Activated CD4-positive, CD25-positive, alpha-beta regulatory T cell treated with anti-CD3 and anti-CD28 coated beads, Interleukin-2, amount 50 U/mL, for 72 hours (primary cell): ENCODE measurements at regions not wholly inside any gene's neighbourhood (a gene's known extent, or its start where the extent isn't known, plus 50 kb on each side); places are given as distances from the start of the nearest gene placed in this dataset.

Experiments
- DNase-seq: peaks from one replicate; pipeline ENCODE4 v3.0.0; 2021

GRCh38 chr13:40179445-40180281, 486.8 kb downstream of the FOXO1 start:
- DNase-seq, result no peak

GRCh38 chr13:40180776-40181175, 485.7 kb downstream of the FOXO1 start:
- no peak for DNase-seq

GRCh38 chr13:40181203-40181845, 485.1 kb downstream of the FOXO1 start:
- no peak for DNase-seq

- DNase-seq, result no peak
Observed at GRCh38 chr13:40182591-40182990, 483.9 kb downstream of the FOXO1 start.

- no peak for DNase-seq
Observed at GRCh38 chr13:40185414-40185813, 481.0 kb downstream of the FOXO1 start.

- no peak for DNase-seq
Observed at GRCh38 chr13:40186041-40186440, 480.4 kb downstream of the FOXO1 start.

DNA sequence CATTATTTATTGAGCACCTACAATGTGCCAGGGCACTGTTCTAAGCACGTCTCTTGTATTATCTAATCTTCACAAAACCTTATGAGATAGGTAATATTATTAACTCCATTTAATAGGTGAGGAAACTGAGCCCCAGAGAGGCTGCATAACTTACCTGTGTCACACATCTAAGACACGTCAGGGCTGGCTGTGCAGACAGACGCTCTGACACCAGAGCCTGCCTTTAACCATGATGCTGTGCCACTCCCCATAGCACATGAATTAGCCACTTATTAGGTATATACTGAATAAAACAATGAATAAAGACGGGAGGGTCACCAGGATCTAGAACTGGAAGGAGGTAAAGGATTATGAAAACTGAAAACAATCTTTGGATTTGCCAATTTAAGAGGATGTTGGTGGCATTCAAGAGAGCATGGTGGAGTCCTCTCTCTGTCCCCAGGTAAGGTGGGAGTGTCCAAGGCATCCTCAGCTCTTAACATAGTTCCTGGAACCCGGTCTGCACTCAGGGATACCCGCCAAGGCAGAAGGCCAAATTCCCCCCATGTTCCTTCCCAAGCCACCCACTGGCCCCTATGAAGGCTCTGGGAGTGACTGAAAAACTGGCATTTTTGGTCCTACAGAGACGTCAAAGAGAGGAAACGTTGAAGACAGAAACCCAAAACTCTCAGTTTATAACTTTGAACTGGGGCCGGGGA, 479.7 kb downstream of the FOXO1 start:
- DNase-seq, result peak; percentile 44

DNA sequence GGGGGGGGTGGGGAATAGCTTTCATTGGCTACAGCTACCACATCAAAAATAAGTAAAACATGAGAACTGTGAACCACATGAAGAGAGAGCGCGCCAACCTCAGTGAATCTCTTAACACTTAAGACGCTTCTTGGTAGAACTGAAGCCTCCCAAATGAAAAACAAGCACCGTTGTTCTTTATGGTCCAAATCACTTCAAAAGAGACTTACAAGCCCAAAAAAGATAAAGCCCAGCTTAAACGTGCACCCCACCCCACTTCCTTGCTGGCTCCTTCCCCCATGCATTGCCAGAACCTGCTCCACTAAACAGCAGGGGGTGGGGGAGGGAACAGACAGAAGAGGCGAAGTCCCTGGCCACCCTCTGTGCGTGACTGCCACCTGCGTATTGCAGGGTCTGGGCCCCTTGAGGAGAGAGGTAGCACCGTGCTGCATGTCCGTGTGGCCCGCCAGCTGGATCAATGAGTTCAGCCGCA, 479.1 kb downstream of the FOXO1 start:
- peak; percentile 59 for DNase-seq

DNA sequence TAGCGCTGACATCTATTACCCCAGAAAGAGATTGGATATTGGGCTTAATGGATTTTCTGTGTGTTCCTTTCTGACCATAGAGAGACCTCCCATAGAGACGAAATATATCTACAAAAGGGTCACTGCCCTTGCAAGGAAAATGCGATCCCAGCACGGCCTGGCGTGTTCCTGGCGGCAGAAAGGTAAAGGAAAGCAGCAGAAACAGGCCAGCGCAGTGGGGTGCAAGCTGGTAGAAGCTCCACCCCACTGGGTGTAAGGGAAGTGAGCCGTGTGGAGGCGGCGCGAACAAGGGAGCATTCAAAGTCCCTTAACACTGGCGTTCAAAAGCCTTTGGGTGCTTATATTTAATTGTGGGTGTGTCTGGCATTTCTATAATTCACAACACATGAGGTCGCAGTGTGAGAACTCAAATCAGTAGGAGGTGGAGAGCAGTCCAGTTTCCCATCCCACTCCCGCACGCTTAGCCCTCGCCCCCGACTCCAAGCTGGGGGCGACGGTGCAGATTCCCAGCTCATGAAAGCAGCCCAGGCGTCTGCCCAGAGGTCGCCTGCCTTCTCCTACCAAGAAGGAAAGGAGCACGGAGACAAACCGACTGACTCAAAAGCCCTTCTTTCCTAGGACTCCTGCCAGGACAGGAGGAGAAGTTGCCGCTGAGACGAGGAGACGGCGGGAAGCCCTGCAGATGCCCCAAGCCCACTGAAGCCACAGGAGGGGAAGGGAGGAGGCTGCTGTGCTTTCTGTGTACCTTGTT, 478.4 kb downstream of the FOXO1 start:
- peak; percentile 66 for DNase-seq

GRCh38 chr13:40189426-40189825, 477.0 kb downstream of the FOXO1 start:
- DNase-seq, result no peak

DNA sequence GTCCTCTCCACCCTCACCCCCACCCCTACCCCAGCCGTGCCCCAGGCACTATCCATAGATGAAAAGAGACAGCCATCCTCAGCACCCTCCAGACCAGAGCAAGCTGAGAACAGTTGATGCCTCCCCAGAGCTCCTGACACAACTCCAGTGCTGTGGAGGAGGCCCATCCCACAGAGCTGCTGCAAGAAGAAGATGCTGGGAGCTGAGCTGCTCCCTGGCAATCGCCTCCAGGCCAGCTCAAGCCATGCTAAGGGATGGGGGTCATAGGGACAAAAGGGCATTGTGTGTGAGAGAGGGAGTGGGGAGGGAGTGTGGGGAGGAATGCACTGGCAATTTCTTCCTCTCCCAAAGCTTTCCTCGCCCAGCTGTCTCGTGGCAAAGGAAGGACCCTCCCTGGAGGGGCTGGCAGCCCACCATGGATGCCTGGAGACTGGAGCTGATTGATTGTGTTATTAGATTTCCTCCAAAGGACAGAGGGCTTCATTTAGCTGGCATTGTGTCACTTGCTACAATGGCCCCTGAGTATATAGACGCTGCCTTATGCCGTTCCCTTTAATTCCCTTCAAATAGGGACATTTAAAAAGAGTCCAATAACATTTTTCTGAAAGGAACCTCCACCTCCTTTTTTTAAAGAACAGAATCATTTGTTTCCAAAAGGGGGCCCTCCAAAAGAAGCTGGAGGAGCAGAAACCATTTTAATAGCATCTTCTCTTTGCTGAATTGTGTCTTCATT, 476.4 kb downstream of the FOXO1 start:
- DNase-seq, result peak; percentile 37

DNA sequence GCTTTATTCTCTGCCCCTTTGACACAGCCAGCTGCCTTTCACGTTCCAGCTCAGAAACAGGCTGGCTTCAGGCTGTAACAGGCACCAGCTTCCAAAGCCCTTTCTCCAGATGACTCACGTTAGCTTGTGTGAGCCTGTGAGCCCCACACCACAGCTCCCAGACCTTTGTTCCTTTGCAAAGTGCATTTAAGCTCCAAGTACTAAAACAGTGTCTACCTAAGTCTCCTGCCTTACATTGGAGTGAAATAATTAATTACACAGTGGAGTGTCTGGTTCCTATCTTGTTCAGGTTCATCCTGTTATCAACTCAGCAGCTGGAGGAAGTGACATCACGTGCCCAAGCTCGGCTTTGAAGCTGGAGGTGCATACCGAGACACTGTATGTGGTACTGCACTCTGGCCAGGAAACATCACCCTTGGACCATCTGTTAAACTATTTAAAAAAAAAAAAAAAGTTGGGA, 475.8 kb downstream of the FOXO1 start:
- DNase-seq, result peak; percentile 58

GRCh38 chr13:40191186-40191980, 475.1 kb downstream of the FOXO1 start:
- DNase-seq, result no peak

DNA sequence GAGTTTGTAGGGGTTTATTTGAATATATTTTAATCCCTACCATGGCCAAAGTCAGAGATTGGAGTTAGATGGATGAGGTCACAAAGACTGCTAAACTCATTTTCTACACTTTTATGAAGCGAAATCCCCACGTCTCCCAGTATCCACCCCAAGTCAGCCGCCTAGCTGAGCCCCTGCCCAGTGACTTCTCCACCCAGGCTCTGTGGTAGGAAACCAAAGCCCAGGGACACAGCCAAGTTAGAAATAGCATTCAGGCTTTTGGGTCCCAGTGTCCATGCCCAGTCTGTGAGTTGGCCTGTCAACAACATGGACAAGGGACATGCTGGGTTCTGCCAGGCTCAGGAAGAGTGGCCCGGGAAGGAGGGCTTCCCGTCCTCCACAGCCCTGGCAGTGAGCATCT, 474.0 kb downstream of the FOXO1 start:
- DNase-seq, result no peak

DNA sequence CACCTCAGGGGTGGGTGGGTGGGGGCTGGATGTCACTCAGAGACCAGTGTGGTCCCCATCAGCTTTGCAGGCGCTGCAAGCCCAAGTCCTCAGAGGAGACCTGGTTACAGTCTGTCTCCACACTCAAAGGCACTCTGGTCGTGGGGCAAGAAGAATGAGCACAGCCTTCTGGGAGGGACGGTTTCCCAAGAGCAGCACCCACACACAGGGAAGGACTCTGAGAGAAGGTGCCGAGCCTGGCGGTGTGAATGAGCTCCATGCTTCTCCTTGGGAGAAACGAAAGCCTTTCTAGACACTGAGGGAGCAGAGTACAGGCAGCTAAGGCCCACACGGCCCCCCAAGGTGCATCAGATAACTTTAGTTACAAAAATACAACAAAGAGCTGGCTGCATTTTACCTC, 473.6 kb downstream of the FOXO1 start:
- DNase-seq, result no peak

DNA sequence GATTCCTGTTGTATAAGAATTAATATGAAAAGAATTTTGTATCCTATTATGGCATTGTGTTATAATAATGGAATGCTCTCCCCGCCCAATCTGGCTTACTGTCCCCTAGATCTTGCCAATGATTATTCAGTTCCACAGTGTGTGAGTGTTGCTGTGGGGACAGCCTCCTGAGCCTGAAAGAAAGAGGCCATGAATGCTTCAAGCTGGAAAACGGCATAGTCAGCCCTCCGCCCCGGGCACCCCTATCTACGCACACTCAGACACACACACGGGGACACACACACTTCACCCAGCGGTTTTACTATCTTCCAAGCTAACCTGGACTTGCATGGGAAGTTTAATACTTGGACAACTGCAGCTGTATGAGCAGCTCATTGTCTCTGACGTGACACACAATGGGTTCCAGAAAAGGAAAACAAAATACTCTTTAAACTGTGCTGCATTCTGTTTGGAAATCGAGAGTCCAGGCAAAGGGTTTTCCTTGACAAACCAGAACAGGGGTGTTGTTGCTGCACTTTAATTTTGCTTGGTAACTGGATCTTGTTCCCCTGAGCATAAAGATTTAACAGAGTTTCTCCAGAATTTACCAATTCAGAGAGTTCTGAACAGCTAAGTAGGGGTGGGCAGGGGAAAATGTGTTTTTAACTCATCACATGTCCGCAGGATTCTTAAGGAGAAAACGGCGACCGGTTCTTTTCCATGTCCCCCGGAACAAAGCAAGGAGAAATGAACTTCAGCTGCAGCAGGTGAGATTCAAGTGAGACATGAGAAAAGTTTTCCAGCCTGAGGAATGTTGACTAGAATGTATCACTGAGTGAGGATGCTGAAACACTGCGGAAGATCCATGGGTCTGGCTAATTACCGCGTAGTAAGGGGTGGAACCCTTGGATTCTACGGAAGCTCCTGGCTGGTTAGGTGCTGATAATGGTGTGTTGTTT, 472.9 kb downstream of the FOXO1 start:
- DNase-seq, result no peak

GRCh38 chr13:40194224-40194806, 472.1 kb downstream of the FOXO1 start:
- no peak for DNase-seq

DNA sequence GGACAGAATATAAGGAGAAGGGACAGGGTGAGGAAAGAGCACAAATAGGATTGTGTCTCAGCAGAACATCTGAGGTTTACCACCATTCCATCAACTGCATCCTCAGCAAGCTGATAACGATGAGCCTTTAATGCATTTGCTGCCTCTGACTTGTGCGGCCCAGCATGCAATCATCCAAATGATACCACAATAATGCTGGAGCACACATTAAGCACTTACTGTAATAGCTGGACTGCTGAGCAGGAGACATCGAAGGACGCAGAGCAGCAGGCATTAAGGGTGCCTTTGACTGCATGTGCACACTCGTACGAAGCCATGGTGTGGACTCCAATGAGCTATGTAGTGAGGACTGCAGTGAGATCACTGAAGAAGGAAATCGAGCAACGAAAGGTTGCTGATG, 469.4 kb downstream of the FOXO1 start:
- no peak for DNase-seq

DNA sequence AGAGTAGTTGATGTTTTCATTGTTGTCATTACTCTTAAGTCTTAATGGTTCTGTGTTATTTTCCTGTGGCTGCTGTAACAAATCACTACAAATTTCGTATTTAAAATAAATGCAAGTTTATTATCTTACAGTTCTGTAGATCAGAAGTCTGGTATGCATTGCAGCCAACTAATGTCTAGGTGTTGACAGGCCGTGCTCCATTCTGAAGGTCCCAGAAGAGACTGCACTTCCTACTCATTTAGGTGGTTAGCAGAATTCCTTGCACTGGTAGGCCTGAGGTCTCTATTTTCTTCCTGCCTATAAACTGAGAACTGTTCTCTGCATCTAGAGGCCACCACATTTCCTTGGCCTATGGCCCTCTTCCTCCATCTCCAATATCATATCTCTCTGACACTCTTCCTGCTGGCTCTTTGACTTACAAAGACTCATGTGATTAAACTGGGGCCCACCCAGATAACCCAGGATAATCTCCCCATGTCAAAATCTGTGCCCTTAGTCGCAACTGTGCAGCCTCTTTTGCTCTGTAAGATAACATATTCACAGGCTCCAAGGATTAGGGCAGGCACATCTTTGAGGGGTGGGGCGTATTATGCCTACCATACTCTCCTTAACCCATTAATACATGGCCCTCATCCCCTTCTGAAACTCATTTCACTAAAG, 468.4 kb downstream of the FOXO1 start:
- no peak for DNase-seq
